SK-N-SH treated with all-trans-retinoic acid at 6 μM for 48 hours (cell line): ENCODE measurements at regions not wholly inside any gene's neighbourhood (a gene's known extent, or its start where the extent isn't known, plus 50 kb on each side); places are given as distances from the start of the nearest gene placed in this dataset.

Experiments
- ATAC-seq: fragments of 200-7000 bp; cut with Tn5 transposase; 3 replicates; pipeline ENCODE4 v1.9.1; 2020; ENCODE audit warnings: mild to moderate bottlenecking, moderate library complexity
- ARNTL ChIP-seq: fragments of 450-650 bp; formaldehyde crosslinking; IDR thresholded peaks from 2 replicates; pipeline ENCODE4 v1.5.0; 2020; ENCODE audit warnings: low read depth, mild to moderate bottlenecking, moderate library complexity, borderline replicate concordance
- BACH2 ChIP-seq: fragments of 250-450 bp; sonication (Bioruptor Pico); IDR thresholded peaks from 2 replicates; pipeline ENCODE4 v1.9.0; 2021; ENCODE audit warnings: mild to moderate bottlenecking, borderline replicate concordance
- CREB5 ChIP-seq: fragments of 250-450 bp; sonication (Bioruptor Pico); IDR thresholded peaks from 2 replicates; pipeline ENCODE4 v1.5.1; 2020; ENCODE audit warnings: low read depth, mild to moderate bottlenecking, moderate library complexity
- CSDC2 ChIP-seq: fragments of 250-450 bp; sonication (Bioruptor Pico); IDR thresholded peaks from 2 replicates; pipeline ENCODE4 v1.5.0; 2020; ENCODE audit warnings: mild to moderate bottlenecking, moderate library complexity
- CSRNP3 ChIP-seq: fragments of 250-450 bp; sonication (Bioruptor Pico); IDR thresholded peaks from 2 replicates; pipeline ENCODE4 v1.5.1; 2021; ENCODE audit warnings: mild to moderate bottlenecking, moderate library complexity
- ESRRG ChIP-seq: fragments of 250-450 bp; sonication (Bioruptor Pico); IDR thresholded peaks from 2 replicates; pipeline ENCODE4 v1.6.1; 2021; ENCODE audit warnings: mild to moderate bottlenecking
- GLIS3 ChIP-seq: fragments of 250-450 bp; sonication (Bioruptor Pico); IDR thresholded peaks from 2 replicates; pipeline ENCODE4 v1.5.0; 2020; ENCODE audit warnings: mild to moderate bottlenecking, moderate library complexity
- ISL1 ChIP-seq: fragments of 250-450 bp; sonication (Bioruptor Pico); IDR thresholded peaks from 2 replicates; pipeline ENCODE4 v2.1.2; 2022; ENCODE audit warnings: mild to moderate bottlenecking, moderate library complexity
- OSR1 ChIP-seq: fragments of 250-450 bp; sonication (Bioruptor Pico); IDR thresholded peaks from 2 replicates; pipeline ENCODE4 v1.8.0; 2022; ENCODE audit warnings: moderate library complexity, mild to moderate bottlenecking, inconsistent platforms
- PATZ1 ChIP-seq: fragments of 250-450 bp; sonication (Bioruptor Pico); IDR thresholded peaks from 2 replicates; pipeline ENCODE4 v1.8.0; 2020; ENCODE audit warnings: mild to moderate bottlenecking, moderate library complexity, borderline replicate concordance
- POU6F1 ChIP-seq: fragments of 250-450 bp; sonication (Bioruptor Pico); IDR thresholded peaks from 2 replicates; pipeline ENCODE4 v1.8.0; 2021; ENCODE audit warnings: low read depth, mild to moderate bottlenecking, moderate library complexity, borderline replicate concordance
- PPARA ChIP-seq: fragments of 250-450 bp; sonication (Bioruptor Pico); IDR thresholded peaks from 2 replicates; pipeline ENCODE4 v1.5.0; 2020; ENCODE audit warnings: mild to moderate bottlenecking, borderline replicate concordance
- RARB ChIP-seq: fragments of 250-450 bp; sonication (Bioruptor Pico); IDR thresholded peaks from 2 replicates; pipeline ENCODE4 v1.8.0; 2021; ENCODE audit warnings: mild to moderate bottlenecking, moderate library complexity
- SNAI2 ChIP-seq: fragments of 250-450 bp; sonication (Bioruptor Pico); IDR thresholded peaks from 2 replicates; pipeline ENCODE4 v1.5.0; 2020; ENCODE audit warnings: mild to moderate bottlenecking, moderate library complexity
- TCF4 ChIP-seq: fragments of 250-450 bp; sonication (Bioruptor Pico); IDR thresholded peaks from 2 replicates; pipeline ENCODE4 v1.8.0; 2021; ENCODE audit warnings: mild to moderate bottlenecking, moderate library complexity, borderline replicate concordance
- TOX ChIP-seq: fragments of 250-450 bp; sonication (Bioruptor Pico); IDR thresholded peaks from 2 replicates; pipeline ENCODE4 v1.8.0; 2021; ENCODE audit warnings: mild to moderate bottlenecking, moderate library complexity, borderline replicate concordance
- ZC3H10 ChIP-seq: fragments of 250-450 bp; sonication (Bioruptor Pico); IDR thresholded peaks from 2 replicates; pipeline ENCODE4 v1.5.1; 2021; ENCODE audit warnings: mild to moderate bottlenecking, moderate library complexity
- ZFP30 ChIP-seq: fragments of 450-650 bp; formaldehyde crosslinking; IDR thresholded peaks from 2 replicates; pipeline ENCODE4 v1.5.0; 2022; ENCODE audit warnings: mild to moderate bottlenecking, moderate library complexity
- ZNF565 ChIP-seq: fragments of 450-650 bp; formaldehyde crosslinking; conservative IDR thresholded peaks from 2 replicates; pipeline ENCODE4 v1.5.0; 2020; ENCODE audit warnings: low read depth, mild to moderate bottlenecking, moderate library complexity
- ZNF70 ChIP-seq: fragments of 450-650 bp; formaldehyde crosslinking; IDR thresholded peaks from 2 replicates; pipeline ENCODE4 v1.5.0; 2020; ENCODE audit warnings: mild to moderate bottlenecking, moderate library complexity
- ZNF8 ChIP-seq: fragments of 450-650 bp; formaldehyde crosslinking; IDR thresholded peaks from 2 replicates; pipeline ENCODE4 v1.5.0; 2020; ENCODE audit warnings: mild to moderate bottlenecking, moderate library complexity

- TF ChIP-seq ZNF565: no peak
- no peak for TF ChIP-seq ARNTL (CRISPR knock-in tag)
- no peak for TF ChIP-seq CREB5 (CRISPR knock-in tag)
These were observed 95.5 kb upstream of the ATP6AP2 start for GRCh38 chrX:40485102-40485826.

GRCh38 chrX:40484408-40485091, 96.2 kb upstream of the ATP6AP2 start:
- TF ChIP-seq CREB5 (CRISPR knock-in tag): no peak
- no peak for TF ChIP-seq BACH2 (CRISPR knock-in tag)
- no peak for TF ChIP-seq RARB (CRISPR knock-in tag)
- TF ChIP-seq, all 23 proteins: peak for 0
- ATAC-seq: no peak

More at GRCh38 chrX:40485102-40485826, 95.5 kb upstream of the ATP6AP2 start:
- ATAC-seq: no peak

- TF ChIP-seq GLIS3: no peak
- no peak for TF ChIP-seq TOX (CRISPR knock-in tag)
- TF ChIP-seq RARB (CRISPR knock-in tag): no peak
- no peak for TF ChIP-seq PPARA (CRISPR knock-in tag)
- no peak for TF ChIP-seq ZNF70 (CRISPR knock-in tag)
- TF ChIP-seq ZNF8 (CRISPR knock-in tag): no peak
- TF ChIP-seq OSR1 (CRISPR knock-in tag): no peak
- no peak for TF ChIP-seq PATZ1 (CRISPR knock-in tag)
- TF ChIP-seq, all 23 proteins: peak for 0
- no peak for ATAC-seq
These were observed 97.3 kb upstream of the ATP6AP2 start for GRCh38 chrX:40483502-40483901.

- TF ChIP-seq CSRNP3: no peak
- no peak for ATAC-seq
These were observed 100.9 kb upstream of the ATP6AP2 start for GRCh38 chrX:40479777-40480318.

GRCh38 chrX:40478474-40479065, 102.2 kb upstream of the ATP6AP2 start:
- ATAC-seq: no peak
- TF ChIP-seq CSDC2 (CRISPR knock-in tag) (no peak), CREB5 (CRISPR knock-in tag) (no peak), POU6F1 (no peak), SNAI2 (CRISPR knock-in tag) (no peak), GLIS3 (no peak), PPARA (CRISPR knock-in tag) (no peak), ZFP30 (CRISPR knock-in tag) (no peak), ESRRG (CRISPR knock-in tag) (no peak), ZC3H10 (CRISPR knock-in tag) (no peak), TOX (CRISPR knock-in tag) (no peak), ZNF8 (CRISPR knock-in tag) (no peak), ISL1 (CRISPR knock-in tag) (no peak), RARB (CRISPR knock-in tag) (no peak), TCF4 (no peak), ZNF565 (no peak), ZNF70 (CRISPR knock-in tag) (no peak), CSRNP3 (no peak)
